GM12878 (cell line): ENCODE measurements at regions not wholly inside any gene's neighbourhood (a gene's known extent, or its start where the extent isn't known, plus 50 kb on each side); places are given as distances from the start of the nearest gene placed in this dataset.

Experiments used
- ATAC-seq: fragments of 200-7000 bp; cut with Tn5 transposase; 3 replicates; pipeline ENCODE4 v1.9.1; 2020; ENCODE audit warnings: mild to moderate bottlenecking, moderate library complexity
- BruUV-seq: library from RNA; stranded (reverse); fragments of 400-500 nt; replicated peaks from 2 replicates; lab custom pipeline; 2021; lab: Mats Ljungman, UMichigan
- CTCF ChIA-PET: fragments of 300-600 bp; sonication (Branson Sonifier 250); formaldehyde crosslinking; extraction: SDS; loops from one replicate; lab custom pipeline; 2021; ENCODE audit warnings: inconsistent platforms; lab: Yijun Ruan, JAX
- POLR2A ChIA-PET: fragments of 350-600 bp; formaldehyde crosslinking; extraction: SDS; loops from one replicate; lab custom pipeline; 2021; ENCODE audit warnings: inconsistent platforms; lab: Charles Lee
- RAD21 ChIA-PET: fragments of 300-600 bp; sonication (Branson Sonifier 250); formaldehyde crosslinking; loops from one replicate; lab custom pipeline; 2023; ENCODE audit warnings: antibody characterized with exemption; ENCODE audit not compliant: unreplicated experiment; lab: Charles Lee
- SMC1A ChIA-PET: fragments of 300-600 bp; sonication (Branson Sonifier 250); formaldehyde crosslinking; loops from one replicate; lab custom pipeline; 2023; ENCODE audit not compliant: unreplicated experiment, uncharacterized antibody; lab: Charles Lee
- DNase-seq: peaks from one replicate; pipeline ENCODE4 v3.0.0-alpha.2; 2011; ENCODE audit warnings: low read depth, low spot score
- FAIRE-seq: peaks from 3 replicates; lab custom pipeline; 2011; peaks lifted over from hg19 to GRCh38; lab: Jason Lieb, UNC
- H2AFZ ChIP-seq: 2 replicates; pipeline ENCODE4 v1.6.0; 2011; ENCODE audit warnings: low read depth, low read length, control low read depth; ENCODE audit not compliant: control insufficient read depth
- H3K27ac ChIP-seq: 2 replicates; pipeline ENCODE4 v1.5.1; 2011; ENCODE audit warnings: control low read depth; ENCODE audit not compliant: control insufficient read depth, insufficient read depth
- H3K27me3 ChIP-seq, 2 experiments: replicated peaks in 1 of 2; 2 replicates each; pipeline versions ENCODE4 v1.6.0 to v1.6.1; 2011; ENCODE audit warnings: low read length in 1 of 2; ENCODE audit not compliant: control insufficient read depth in 2 of 2, insufficient read depth in 2 of 2
- H3K36me3 ChIP-seq, 2 experiments: 2 replicates each; pipeline ENCODE4 v1.5.1; 2011; ENCODE audit warnings: low read length in 1 of 2; ENCODE audit not compliant: control insufficient read depth in 2 of 2, insufficient read depth in 2 of 2
- H3K4me1 ChIP-seq: 2 replicates; pipeline ENCODE4 v1.6.1; 2011; ENCODE audit warnings: mild to moderate bottlenecking, low read length, moderate library complexity, mixed read lengths; ENCODE audit not compliant: control insufficient read depth, insufficient read depth
- H3K4me2 ChIP-seq: 2 replicates; pipeline ENCODE4 v1.6.0; 2011; ENCODE audit warnings: control low read depth; ENCODE audit not compliant: control insufficient read depth, insufficient read depth
- H3K4me3 ChIP-seq: fragments of 200-600 bp; sonication (generic); 2 replicates; pipeline ENCODE4 v1.5.1; 2016
- H3K79me2 ChIP-seq: 2 replicates; pipeline ENCODE4 v1.6.0; 2011; ENCODE audit warnings: low read length; ENCODE audit not compliant: control insufficient read depth, insufficient read depth
- H3K9ac ChIP-seq: 2 replicates; pipeline ENCODE4 v1.8.0; 2011; ENCODE audit warnings: low read length, control low read depth, mixed read lengths; ENCODE audit not compliant: control insufficient read depth, insufficient read depth
- H3K9me3 ChIP-seq: replicated peaks from 3 replicates; pipeline ENCODE4 v1.5.1; 2011; ENCODE audit warnings: mild to moderate bottlenecking, low read length; ENCODE audit not compliant: control insufficient read depth, insufficient read depth
- H4K20me1 ChIP-seq: 2 replicates; pipeline ENCODE4 v1.6.0; 2011; ENCODE audit not compliant: control insufficient read depth, insufficient read depth
- ASH2L ChIP-seq: fragments of 300-600, 200-600 bp; sonication (generic); IDR thresholded peaks from 2 replicates; pipeline ENCODE4 v1.6.1; 2017; ENCODE audit warnings: low read depth, mild to moderate bottlenecking, borderline replicate concordance
- ATF7 ChIP-seq: fragments of 450-650 bp; IDR thresholded peaks from 2 replicates; pipeline ENCODE4 v1.6.1; 2016; ENCODE audit warnings: low read depth, mild to moderate bottlenecking
- BACH1 ChIP-seq: fragments of 450-650 bp; IDR thresholded peaks from 2 replicates; pipeline ENCODE4 v1.6.1; 2017; ENCODE audit warnings: mild to moderate bottlenecking, borderline replicate concordance
- CBX3 ChIP-seq: fragments of 200-600 bp; sonication (generic); IDR thresholded peaks from 2 replicates; pipeline ENCODE4 v1.6.1; 2016; ENCODE audit warnings: low read depth, borderline replicate concordance
- ETV6 ChIP-seq, 2 experiments: fragments of 450-650 bp in 1 of 2; IDR thresholded peaks in 1 of 2; conservative IDR thresholded peaks in 1 of 2; 2 replicates each; pipeline ENCODE4 v1.6.1; 2014; ENCODE audit warnings: antibody characterized with exemption in 1 of 2, borderline replicate concordance in 1 of 2, low read depth in 1 of 2, mild to moderate bottlenecking in 1 of 2, moderate library complexity in 1 of 2
- MTA2 ChIP-seq: fragments of 450-650 bp; IDR thresholded peaks from 2 replicates; pipeline ENCODE4 v1.6.1; 2016; ENCODE audit warnings: low read depth, mild to moderate bottlenecking, moderate library complexity
- SMAD1 ChIP-seq: fragments of 450-650 bp; IDR thresholded peaks from 2 replicates; pipeline ENCODE4 v1.6.1; 2018; ENCODE audit warnings: mild to moderate bottlenecking, low read depth; ENCODE audit not compliant: partially characterized antibody
- SUZ12 ChIP-seq: fragments of 200-600 bp; sonication (generic); IDR thresholded peaks from one replicate; pipeline ENCODE4 v1.6.1; 2018; ENCODE audit warnings: antibody characterized with exemption, mild to moderate bottlenecking; ENCODE audit not compliant: unreplicated experiment
- TARDBP ChIP-seq: IDR thresholded peaks from 2 replicates; pipeline ENCODE4 v1.6.1; 2016; ENCODE audit warnings: borderline replicate concordance
- YY1 ChIP-seq: IDR thresholded peaks from 2 replicates; pipeline ENCODE4 v1.6.1; 2011; ENCODE audit warnings: low read depth, mild to moderate bottlenecking, low read length
- ZBED1 ChIP-seq: IDR thresholded peaks from 2 replicates; pipeline ENCODE4 v1.6.1; 2016; ENCODE audit warnings: borderline replicate concordance
- ZNF622 ChIP-seq: fragments of 450-650 bp; IDR thresholded peaks from 2 replicates; pipeline ENCODE4 v1.6.1; 2017; ENCODE audit warnings: mild to moderate bottlenecking, inconsistent platforms
- WGBS: methylation state at CpG from one replicate; pipeline ENCODE4 v1.1.6; 2016; ENCODE audit warnings: low lambda C conversion rate; ENCODE audit not compliant: insufficient replicate concordance, insufficient coverage; ENCODE audit errors: missing lambda C conversion rate; 5-methylcytosine and 5-hydroxymethylcytosine counted together
- in situ Hi-C: fragments of 300-500 bp; cut with MboI; formaldehyde crosslinking; loops from 9 replicates; pipeline ENCODE4 v1.14.3; 2018; ENCODE audit warnings: mixed read lengths
- intact Hi-C: fragments of 100-400 bp; cut with micrococcal nuclease; formaldehyde crosslinking; loops from one replicate; pipeline ENCODE4 v1.14.2; 2022; ENCODE audit not compliant: unreplicated experiment
- TF ChIP-seq, protein P1 (sequence below): fragments of 450-650 bp; formaldehyde crosslinking; IDR thresholded peaks from 2 replicates; pipeline ENCODE4 v1.4.0; 2020; ENCODE audit warnings: mild to moderate bottlenecking, moderate library complexity
- TF ChIP-seq, protein P2 (sequence below): IDR thresholded peaks from 2 replicates; pipeline ENCODE4 v1.6.1; 2012; ENCODE audit warnings: improper control_type of control experiment, low read depth, low read length; ENCODE audit not compliant: insufficient replicate concordance

DNA sequence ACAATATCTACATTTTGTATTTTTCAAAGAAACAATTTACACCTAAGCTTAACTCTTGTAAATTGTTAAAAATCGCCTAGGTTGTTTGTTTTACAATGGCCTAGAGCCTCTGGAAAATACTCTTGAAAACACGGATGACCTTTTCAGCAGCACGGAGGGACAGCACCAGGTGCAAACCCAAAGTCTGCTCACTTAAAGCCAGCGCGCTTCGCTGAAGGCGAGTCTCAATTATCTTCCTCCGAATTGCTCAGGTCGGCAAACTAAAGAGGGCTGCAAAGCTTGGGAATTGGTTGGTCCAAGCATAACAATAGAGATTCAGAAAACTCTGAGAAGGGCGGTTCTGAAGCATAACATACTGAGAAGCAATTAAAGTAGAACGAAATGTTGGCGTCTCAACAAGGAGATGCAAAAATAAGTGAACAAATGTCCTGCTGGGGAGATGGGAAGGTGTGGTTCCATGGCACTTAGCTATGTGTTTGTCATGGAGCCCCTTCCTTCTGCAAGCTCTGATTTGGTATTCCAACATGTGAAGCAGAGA is 139.9 kb upstream of the PITRM1 start (continued):
- TF ChIP-seq, protein P1, sequence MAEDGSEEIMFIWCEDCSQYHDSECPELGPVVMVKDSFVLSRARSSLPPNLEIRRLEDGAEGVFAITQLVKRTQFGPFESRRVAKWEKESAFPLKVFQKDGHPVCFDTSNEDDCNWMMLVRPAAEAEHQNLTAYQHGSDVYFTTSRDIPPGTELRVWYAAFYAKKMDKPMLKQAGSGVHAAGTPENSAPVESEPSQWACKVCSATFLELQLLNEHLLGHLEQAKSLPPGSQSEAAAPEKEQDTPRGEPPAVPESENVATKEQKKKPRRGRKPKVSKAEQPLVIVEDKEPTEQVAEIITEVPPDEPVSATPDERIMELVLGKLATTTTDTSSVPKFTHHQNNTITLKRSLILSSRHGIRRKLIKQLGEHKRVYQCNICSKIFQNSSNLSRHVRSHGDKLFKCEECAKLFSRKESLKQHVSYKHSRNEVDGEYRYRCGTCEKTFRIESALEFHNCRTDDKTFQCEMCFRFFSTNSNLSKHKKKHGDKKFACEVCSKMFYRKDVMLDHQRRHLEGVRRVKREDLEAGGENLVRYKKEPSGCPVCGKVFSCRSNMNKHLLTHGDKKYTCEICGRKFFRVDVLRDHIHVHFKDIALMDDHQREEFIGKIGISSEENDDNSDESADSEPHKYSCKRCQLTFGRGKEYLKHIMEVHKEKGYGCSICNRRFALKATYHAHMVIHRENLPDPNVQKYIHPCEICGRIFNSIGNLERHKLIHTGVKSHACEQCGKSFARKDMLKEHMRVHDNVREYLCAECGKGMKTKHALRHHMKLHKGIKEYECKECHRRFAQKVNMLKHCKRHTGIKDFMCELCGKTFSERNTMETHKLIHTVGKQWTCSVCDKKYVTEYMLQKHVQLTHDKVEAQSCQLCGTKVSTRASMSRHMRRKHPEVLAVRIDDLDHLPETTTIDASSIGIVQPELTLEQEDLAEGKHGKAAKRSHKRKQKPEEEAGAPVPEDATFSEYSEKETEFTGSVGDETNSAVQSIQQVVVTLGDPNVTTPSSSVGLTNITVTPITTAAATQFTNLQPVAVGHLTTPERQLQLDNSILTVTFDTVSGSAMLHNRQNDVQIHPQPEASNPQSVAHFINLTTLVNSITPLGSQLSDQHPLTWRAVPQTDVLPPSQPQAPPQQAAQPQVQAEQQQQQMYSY (CRISPR knock-in tag): no peak
- TF ChIP-seq YY1: no peak
- TF ChIP-seq SUZ12: no peak
- TF ChIP-seq TARDBP: no peak
- TF ChIP-seq, all 136 proteins: peak for 0

DNA sequence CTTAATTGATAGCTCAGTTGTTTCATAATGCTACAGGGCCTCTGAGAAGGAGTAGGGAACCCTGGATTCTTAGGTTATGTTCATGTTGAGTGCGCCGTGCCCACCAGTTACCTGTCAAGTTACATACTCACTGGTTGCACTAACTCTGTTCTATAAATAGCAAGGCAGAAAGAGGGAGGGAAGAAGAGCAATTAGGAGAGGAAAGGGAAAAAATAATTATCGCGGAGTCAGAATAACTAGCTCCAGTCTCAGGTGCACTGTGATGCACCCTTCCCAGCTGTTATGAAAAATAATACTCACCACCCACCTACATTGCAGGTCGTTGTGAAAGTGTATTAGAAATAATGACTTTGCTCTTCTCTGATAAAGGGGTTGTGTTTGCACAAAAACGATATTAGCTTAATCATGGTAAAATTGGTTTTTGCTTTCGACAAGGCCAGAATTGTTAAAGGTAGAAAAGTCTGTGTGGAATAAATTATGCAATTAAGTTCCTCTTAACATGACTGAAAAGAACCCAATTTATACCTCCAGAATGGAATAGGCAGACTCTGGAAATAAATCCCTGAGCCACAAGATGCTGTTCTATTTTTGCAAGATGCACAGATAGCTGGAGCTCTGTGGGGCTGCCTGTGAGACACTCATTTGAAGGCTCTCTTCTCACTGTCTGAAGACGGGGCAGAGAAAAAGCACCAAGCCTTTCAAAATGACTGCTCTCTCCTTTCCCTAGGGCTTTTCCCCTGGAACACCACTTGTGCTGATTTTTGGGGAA is 137.6 kb upstream of the PITRM1 start:
- BruUV-seq: no TSS peak
- no peaks in the 10 kb centered on the region for H3K4me1 ChIP-seq
- RAD21 ChIA-PET: no interaction called here
- intact Hi-C loops: no loop called here
- H3K9me3 ChIP-seq: no peaks in the 10 kb centered on the region
- DNase-seq (no peak), FAIRE-seq (no peak), ATAC-seq (no peak)
- WGBS: 51% methylated on average over 8 of the region's 8 CpGs
- no peaks in the 10 kb centered on the region for H3K36me3 ChIP-seq
- no peaks in the 10 kb centered on the region; a peak in 2 of 4 replicates for H3K27me3 ChIP-seq
- in situ Hi-C loops: no loop called here
- H3K4me2 ChIP-seq: no peak overlapping the region
- H4K20me1 ChIP-seq: no peaks in the 10 kb centered on the region
- H2AFZ ChIP-seq: no peak overlapping the region
- H3K79me2 ChIP-seq: no peaks in the 10 kb centered on the region
- no peak overlapping the region for H3K4me3 ChIP-seq
- CTCF ChIA-PET: interaction anchor here (1.5 kb wide), 1 partner anchor 11 kb away, joined by 6 read pairs; no protein-coding TSS in a partner anchor
- no peak overlapping the region for H3K27ac ChIP-seq
- no peak overlapping the region for H3K9ac ChIP-seq
- POLR2A ChIA-PET: no interaction called here
- SMC1A ChIA-PET: no interaction called here
- TF ChIP-seq CBX3: no peak
- no peak for TF ChIP-seq MTA2
- TF ChIP-seq ZBED1: no peak
- TF ChIP-seq ZNF622: no peak
- no peak for TF ChIP-seq SMAD1
- no peak for TF ChIP-seq ETV6 (conservative IDR thresholded peaks at IDR 0.05 in 1 of 2, IDR thresholded peaks at IDR 0.05 in 1 of 2; ENCODE audit: borderline replicate concordance in 1 of 2, low read depth in 1 of 2)
- TF ChIP-seq BACH1: no peak
- TF ChIP-seq, protein P2, sequence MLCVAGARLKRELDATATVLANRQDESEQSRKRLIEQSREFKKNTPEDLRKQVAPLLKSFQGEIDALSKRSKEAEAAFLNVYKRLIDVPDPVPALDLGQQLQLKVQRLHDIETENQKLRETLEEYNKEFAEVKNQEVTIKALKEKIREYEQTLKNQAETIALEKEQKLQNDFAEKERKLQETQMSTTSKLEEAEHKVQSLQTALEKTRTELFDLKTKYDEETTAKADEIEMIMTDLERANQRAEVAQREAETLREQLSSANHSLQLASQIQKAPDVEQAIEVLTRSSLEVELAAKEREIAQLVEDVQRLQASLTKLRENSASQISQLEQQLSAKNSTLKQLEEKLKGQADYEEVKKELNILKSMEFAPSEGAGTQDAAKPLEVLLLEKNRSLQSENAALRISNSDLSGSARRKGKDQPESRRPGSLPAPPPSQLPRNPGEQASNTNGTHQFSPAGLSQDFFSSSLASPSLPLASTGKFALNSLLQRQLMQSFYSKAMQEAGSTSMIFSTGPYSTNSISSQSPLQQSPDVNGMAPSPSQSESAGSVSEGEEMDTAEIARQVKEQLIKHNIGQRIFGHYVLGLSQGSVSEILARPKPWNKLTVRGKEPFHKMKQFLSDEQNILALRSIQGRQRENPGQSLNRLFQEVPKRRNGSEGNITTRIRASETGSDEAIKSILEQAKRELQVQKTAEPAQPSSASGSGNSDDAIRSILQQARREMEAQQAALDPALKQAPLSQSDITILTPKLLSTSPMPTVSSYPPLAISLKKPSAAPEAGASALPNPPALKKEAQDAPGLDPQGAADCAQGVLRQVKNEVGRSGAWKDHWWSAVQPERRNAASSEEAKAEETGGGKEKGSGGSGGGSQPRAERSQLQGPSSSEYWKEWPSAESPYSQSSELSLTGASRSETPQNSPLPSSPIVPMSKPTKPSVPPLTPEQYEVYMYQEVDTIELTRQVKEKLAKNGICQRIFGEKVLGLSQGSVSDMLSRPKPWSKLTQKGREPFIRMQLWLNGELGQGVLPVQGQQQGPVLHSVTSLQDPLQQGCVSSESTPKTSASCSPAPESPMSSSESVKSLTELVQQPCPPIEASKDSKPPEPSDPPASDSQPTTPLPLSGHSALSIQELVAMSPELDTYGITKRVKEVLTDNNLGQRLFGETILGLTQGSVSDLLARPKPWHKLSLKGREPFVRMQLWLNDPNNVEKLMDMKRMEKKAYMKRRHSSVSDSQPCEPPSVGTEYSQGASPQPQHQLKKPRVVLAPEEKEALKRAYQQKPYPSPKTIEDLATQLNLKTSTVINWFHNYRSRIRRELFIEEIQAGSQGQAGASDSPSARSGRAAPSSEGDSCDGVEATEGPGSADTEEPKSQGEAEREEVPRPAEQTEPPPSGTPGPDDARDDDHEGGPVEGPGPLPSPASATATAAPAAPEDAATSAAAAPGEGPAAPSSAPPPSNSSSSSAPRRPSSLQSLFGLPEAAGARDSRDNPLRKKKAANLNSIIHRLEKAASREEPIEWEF: no peak
- no peak for TF ChIP-seq ATF7
- no peak for TF ChIP-seq ASH2L
